ENCODE measurements at regions not wholly inside any gene's neighbourhood (a gene's known extent, or its start where the extent isn't known, plus 50 kb on each side); places are given as distances from the start of the nearest gene placed in this dataset.

- no peak overlapping the region for H3K9ac ChIP-seq (ENCODE audit: low read length)
- no peaks in the 10 kb centered on the region for H3K9me2 ChIP-seq (replicated peaks; ENCODE audit: insufficient read depth, low read length)
- H3K79me2 ChIP-seq (ENCODE audit: insufficient read depth, low read length), result no peaks in the 10 kb centered on the region
- no peak overlapping the region for H3K4me3 ChIP-seq (ENCODE audit: insufficient read depth, low read length, poor library complexity, severe bottlenecking)
- TF ChIP-seq CTCF (IDR thresholded peaks at IDR 0.05; ENCODE audit: insufficient read depth, low read length, poor library complexity, severe bottlenecking) (no peak), EZH2phosphoT487 (conservative IDR thresholded peaks at IDR 0.05; ENCODE audit: low read length) (no peak)
- no peaks in the 10 kb centered on the region for H4K20me1 ChIP-seq (ENCODE audit: low read depth, low read length)
- H3K36me3 ChIP-seq (ENCODE audit: low read length), result no peaks in the 10 kb centered on the region
- no peaks in the 10 kb centered on the region for H3K9me3 ChIP-seq (ENCODE audit: insufficient read depth, low read length)
- no peaks in the 10 kb centered on the region for H3F3A ChIP-seq (ENCODE audit: insufficient read depth)
- no peak overlapping the region for H3K4me2 ChIP-seq (ENCODE audit: low read depth, low read length, poor library complexity, severe bottlenecking)
- no peaks in the 10 kb centered on the region for H3K27me3 ChIP-seq (ENCODE audit: low read length)
- H3K27ac ChIP-seq (ENCODE audit: low read depth, low read length), result no peak overlapping the region
- H2AFZ ChIP-seq (ENCODE audit: low read depth, low read length, severe bottlenecking), result no peak overlapping the region
These were observed 146.3 kb upstream of the ADAMTS3 start for GRCh38 chr4:72715299-72715698.

DNA sequence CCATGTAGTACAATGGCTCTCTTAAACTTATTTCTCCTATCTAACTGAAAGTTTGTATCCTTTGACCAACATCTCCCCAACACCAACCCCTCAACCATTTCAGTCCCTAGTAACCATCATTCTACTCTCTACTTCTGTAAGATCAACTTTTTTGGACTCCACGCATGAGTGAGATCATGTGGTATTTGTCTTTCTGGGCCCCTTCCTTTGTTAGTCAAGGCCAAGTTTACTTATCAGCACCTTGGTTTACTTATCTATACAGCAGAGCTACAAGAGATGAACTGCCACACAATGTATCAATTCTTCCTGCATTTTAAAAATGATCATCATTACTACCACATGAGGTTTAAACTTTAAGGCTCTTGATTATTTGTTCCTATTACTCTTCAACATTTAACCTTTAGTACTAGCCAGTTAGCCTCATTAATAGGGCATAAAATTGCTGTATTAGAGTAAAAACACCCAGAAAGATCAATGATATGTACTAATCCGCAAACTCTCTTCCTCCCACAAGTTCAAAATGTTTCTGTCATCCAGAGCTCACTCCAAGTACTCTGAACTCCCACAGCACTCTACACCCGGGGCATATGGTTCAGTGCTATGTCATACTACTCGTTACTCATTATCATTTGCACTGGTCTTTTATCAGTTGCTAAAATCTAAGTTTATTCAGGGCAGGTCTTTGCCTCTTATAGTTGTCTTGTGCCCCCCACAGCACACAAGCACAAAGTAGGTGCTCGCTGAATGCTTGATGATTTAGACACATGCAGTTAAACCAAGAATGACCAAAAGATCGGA is 145.7 kb upstream of the ADAMTS3 start:
- no peak for TF ChIP-seq CTCF (IDR thresholded peaks at IDR 0.05; ENCODE audit: insufficient read depth, low read length, poor library complexity, severe bottlenecking)
- no peak for TF ChIP-seq EZH2phosphoT487 (conservative IDR thresholded peaks at IDR 0.05; ENCODE audit: low read length)
- Histone ChIP-seq H2AFZ (ENCODE audit: low read depth, low read length, severe bottlenecking) (no peak overlapping the region), H3K4me3 (ENCODE audit: insufficient read depth, low read length, poor library complexity, severe bottlenecking) (no peak overlapping the region), H3K4me2 (ENCODE audit: low read depth, low read length, poor library complexity, severe bottlenecking) (no peak overlapping the region), H3K79me2 (ENCODE audit: insufficient read depth, low read length) (no peaks in the 10 kb centered on the region), H3K27ac (ENCODE audit: low read depth, low read length) (no peak overlapping the region), H3K9me3 (ENCODE audit: insufficient read depth, low read length) (no peaks in the 10 kb centered on the region), H3F3A (ENCODE audit: insufficient read depth) (no peaks in the 10 kb centered on the region), H3K36me3 (ENCODE audit: low read length) (no peaks in the 10 kb centered on the region), H4K20me1 (ENCODE audit: low read depth, low read length) (no peaks in the 10 kb centered on the region), H3K9ac (ENCODE audit: low read length) (no peak overlapping the region), H3K27me3 (ENCODE audit: low read length) (no peaks in the 10 kb centered on the region), H3K9me2 (replicated peaks; ENCODE audit: insufficient read depth, low read length) (no peaks in the 10 kb centered on the region)

GRCh38 chr4:72712997-72713396 is 144.0 kb upstream of the ADAMTS3 start:
- Histone ChIP-seq H3K4me2 (ENCODE audit: low read depth, low read length, poor library complexity, severe bottlenecking) (no peak overlapping the region), H3K9me3 (ENCODE audit: insufficient read depth, low read length) (no peaks in the 10 kb centered on the region), H3K36me3 (ENCODE audit: low read length) (no peaks in the 10 kb centered on the region), H3K27ac (ENCODE audit: low read depth, low read length) (no peak overlapping the region), H3F3A (ENCODE audit: insufficient read depth) (no peaks in the 10 kb centered on the region), H3K27me3 (ENCODE audit: low read length) (no peaks in the 10 kb centered on the region), H3K4me3 (ENCODE audit: insufficient read depth, low read length, poor library complexity, severe bottlenecking) (no peak overlapping the region), H3K9me2 (replicated peaks; ENCODE audit: insufficient read depth, low read length) (no peaks in the 10 kb centered on the region), H3K9ac (ENCODE audit: low read length) (no peak overlapping the region), H4K20me1 (ENCODE audit: low read depth, low read length) (no peaks in the 10 kb centered on the region), H3K79me2 (ENCODE audit: insufficient read depth, low read length) (no peaks in the 10 kb centered on the region), H2AFZ (ENCODE audit: low read depth, low read length, severe bottlenecking) (no peak overlapping the region)
- no peak for TF ChIP-seq CTCF (IDR thresholded peaks at IDR 0.05; ENCODE audit: insufficient read depth, low read length, poor library complexity, severe bottlenecking)
- TF ChIP-seq EZH2phosphoT487 (conservative IDR thresholded peaks at IDR 0.05; ENCODE audit: low read length), result no peak

Measured in SU-DHL-6 (cell line).